Muscle layer of colon (tissue), 2 donors: ENCODE measurements at regions not wholly inside any gene's neighbourhood (a gene's known extent, or its start where the extent isn't known, plus 50 kb on each side); places are given as distances from the start of the nearest gene placed in this dataset.

Experiments
- H3K27ac ChIP-seq: one replicate; pipeline ENCODE4 v1.7.0; 2013; ENCODE audit warnings: low read depth, mild to moderate bottlenecking, low read length, moderate library complexity
- H3K27me3 ChIP-seq, 2 donors: one replicate each; pipeline ENCODE4 v1.7.0; 2013; ENCODE audit warnings: low read length in 2 of 2, mild to moderate bottlenecking in 2 of 2; ENCODE audit not compliant: insufficient read depth in 2 of 2, control insufficient read depth in 1 of 2
- H3K36me3 ChIP-seq: one replicate; pipeline ENCODE4 v1.7.0; 2013; ENCODE audit warnings: mild to moderate bottlenecking, low read length; ENCODE audit not compliant: insufficient read depth
- H3K4me1 ChIP-seq: one replicate; pipeline ENCODE4 v1.7.0; 2013; ENCODE audit warnings: mild to moderate bottlenecking, low read length; ENCODE audit not compliant: insufficient read depth
- H3K4me3 ChIP-seq, 2 donors: one replicate each; pipeline ENCODE4 v1.7.0; 2013; ENCODE audit warnings: low read length in 2 of 2, low read depth in 1 of 2, mild to moderate bottlenecking in 1 of 2, moderate library complexity in 1 of 2
- H3K9ac ChIP-seq: one replicate; pipeline ENCODE4 v1.7.0; 2013; ENCODE audit warnings: low read length
- H3K9me3 ChIP-seq: one replicate; pipeline ENCODE4 v1.7.0; 2013; ENCODE audit warnings: mild to moderate bottlenecking, low read length
- donor health status: abdominal sarcoma.
- donor health status: Adenocarcinoma of cecum.

DNA sequence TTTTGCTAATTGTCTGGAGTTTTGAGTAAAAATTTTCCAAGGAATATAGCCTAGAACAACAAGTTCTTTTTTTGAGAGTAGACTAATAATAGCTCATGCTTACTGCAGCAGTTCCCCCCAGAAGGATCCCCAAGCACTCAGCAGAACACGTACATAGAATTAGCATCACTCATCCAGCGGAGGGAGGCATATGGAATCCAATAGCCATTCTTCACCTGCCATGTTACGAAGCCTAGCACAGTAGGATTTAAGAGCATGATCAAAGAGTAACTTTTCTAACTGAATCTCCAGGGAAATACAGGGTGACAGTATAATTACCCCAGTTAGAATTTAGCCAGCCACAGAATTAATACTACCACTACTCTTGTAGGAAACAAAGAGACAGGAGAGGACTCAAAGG, 511.7 kb upstream of the NOX3 start:
- no peak overlapping the region for H3K9ac ChIP-seq

DNA sequence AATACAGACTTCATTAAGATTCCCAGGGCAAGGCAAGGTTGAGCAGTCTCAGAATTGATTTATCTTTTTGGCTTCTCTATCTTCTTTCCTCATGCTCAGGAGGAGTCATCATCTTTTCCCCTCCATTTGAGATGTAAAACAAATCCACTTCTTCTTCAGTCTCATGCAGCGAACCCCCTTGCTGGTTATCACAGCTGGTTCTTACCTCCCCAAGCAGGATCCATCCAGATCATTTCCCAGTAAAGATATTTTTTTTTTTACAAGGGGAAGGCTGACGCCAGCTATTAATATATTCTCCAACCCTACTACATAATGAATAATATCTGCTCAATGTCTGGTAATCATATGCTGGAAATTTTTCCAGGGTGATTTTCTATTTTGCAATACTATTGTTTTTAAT, 508.9 kb upstream of the NOX3 start:
- Histone ChIP-seq H3K27ac (no peak overlapping the region), H3K27me3 (no peaks in the 10 kb centered on the region)

More for the DNA sequence above, 511.7 kb upstream of the NOX3 start:
- Histone ChIP-seq H3K36me3 (no peaks in the 10 kb centered on the region), H3K27ac (no peak overlapping the region), H3K4me3 (no peak overlapping the region), H3K27me3 (no peaks in the 10 kb centered on the region), H3K9me3 (no peaks in the 10 kb centered on the region), H3K4me1 (no peaks in the 10 kb centered on the region)

DNA sequence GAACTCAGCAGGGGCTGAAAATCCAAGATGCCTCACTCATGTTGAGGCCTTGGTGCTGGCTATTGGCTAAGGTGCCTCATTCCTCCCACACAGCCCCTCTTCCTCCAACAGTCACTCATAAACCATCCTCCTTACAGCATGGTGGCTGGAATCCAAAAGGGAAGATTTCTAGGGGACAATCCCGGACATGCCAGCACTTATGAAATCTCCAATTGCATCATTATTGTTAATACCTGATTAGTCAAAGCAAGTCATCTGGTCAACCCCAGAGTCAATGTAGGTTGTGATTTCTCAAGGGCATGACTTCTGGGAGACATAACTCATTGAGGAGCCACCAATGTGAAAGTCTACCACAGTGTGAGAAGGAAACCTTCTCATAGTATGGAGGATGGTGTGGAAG, 506.6 kb upstream of the NOX3 start:
- no peaks in the 10 kb centered on the region for H3K9me3 ChIP-seq
- H3K4me1 ChIP-seq, result no peaks in the 10 kb centered on the region
- H3K27ac ChIP-seq, result no peak overlapping the region
- no peak overlapping the region for H3K4me3 ChIP-seq
- no peaks in the 10 kb centered on the region for H3K27me3 ChIP-seq
- no peaks in the 10 kb centered on the region for H3K36me3 ChIP-seq
- no peak overlapping the region for H3K9ac ChIP-seq

More for the DNA sequence above, 508.9 kb upstream of the NOX3 start:
- no peak overlapping the region for H3K9ac ChIP-seq
- H3K9me3 ChIP-seq, result no peaks in the 10 kb centered on the region
- no peaks in the 10 kb centered on the region for H3K36me3 ChIP-seq
- H3K4me1 ChIP-seq, result no peaks in the 10 kb centered on the region
- H3K4me3 ChIP-seq, result no peak overlapping the region

DNA sequence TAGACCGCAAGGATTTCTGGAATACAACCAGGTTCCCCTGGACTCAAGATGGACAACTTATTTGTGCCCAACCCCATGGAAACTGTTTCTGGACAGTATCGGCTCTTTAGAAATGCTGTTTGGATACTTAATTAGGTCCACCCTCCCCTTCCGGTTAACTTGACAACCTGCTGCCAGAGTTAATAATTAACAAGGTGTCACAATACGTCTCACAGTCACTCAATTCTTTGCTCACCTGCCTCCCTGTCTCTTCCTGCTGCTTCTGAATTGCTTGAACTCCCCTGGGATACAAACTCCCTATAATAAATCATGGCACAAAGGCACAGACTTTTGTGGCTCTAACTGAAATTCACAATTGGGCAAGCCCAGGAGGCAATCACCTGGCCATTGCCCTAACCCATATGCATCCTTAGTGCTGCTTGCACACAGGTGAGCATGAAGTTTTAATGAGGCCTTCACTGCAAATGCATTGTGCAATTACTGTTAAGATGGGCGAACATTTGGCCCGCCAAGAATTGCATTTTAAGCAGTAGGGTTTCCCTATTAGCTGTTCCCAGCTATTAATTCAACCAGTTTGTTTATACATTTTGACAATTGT, 504.4 kb upstream of the NOX3 start:
- no peaks in the 10 kb centered on the region for H3K4me1 ChIP-seq
- H3K36me3 ChIP-seq, result no peaks in the 10 kb centered on the region
- no peak overlapping the region for H3K9ac ChIP-seq
- no peak overlapping the region for H3K27ac ChIP-seq
- H3K27me3 ChIP-seq, result no peaks in the 10 kb centered on the region
- H3K4me3 ChIP-seq, result no peak overlapping the region
- H3K9me3 ChIP-seq, result no peaks in the 10 kb centered on the region

DNA sequence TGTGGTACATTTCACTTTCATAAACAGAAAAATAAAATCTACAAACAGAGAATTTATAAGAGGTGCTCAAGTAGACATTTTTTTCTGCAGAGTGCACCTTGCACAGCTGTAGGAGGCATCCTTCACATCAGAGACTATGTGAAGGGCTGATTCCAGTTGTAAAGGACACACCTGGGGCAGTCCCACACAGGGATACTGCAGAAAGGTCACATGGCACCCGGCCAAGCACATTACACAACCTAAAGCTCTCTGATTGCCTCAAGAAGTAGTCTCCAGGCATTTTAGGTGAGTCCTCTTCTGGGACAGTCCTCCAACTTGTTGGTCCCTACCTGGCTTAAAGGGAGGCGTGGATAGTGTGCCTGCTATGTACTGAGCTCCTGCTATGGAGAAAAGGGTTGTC, 502.9 kb upstream of the NOX3 start:
- no peak overlapping the region for H3K9ac ChIP-seq
- no peak overlapping the region for H3K4me3 ChIP-seq
- no peaks in the 10 kb centered on the region for H3K27me3 ChIP-seq
- no peaks in the 10 kb centered on the region for H3K9me3 ChIP-seq
- H3K27ac ChIP-seq, result no peak overlapping the region
- H3K4me1 ChIP-seq, result no peaks in the 10 kb centered on the region
- H3K36me3 ChIP-seq, result no peaks in the 10 kb centered on the region

DNA sequence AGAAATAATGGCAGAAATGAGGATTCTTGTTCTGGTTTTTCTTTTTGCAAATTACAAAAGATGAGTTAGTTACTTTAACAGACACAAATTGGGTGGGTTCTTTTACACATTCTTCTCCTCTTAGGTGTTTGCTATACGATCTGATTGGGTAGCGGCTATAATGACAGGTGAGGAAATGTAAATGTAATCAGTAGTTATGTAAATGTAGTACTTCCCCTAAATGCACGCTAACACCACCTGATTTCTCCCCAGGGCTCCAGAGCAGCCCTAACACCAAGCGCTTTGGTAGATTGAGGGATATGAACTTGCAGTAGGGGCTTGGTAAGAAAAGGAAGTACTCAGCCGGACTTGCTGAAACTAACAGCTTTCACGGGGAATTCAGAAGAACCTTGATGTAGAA, 499.4 kb upstream of the NOX3 start:
- no peaks in the 10 kb centered on the region for H3K4me1 ChIP-seq
- no peak overlapping the region for H3K9ac ChIP-seq
- H3K9me3 ChIP-seq, result no peaks in the 10 kb centered on the region
- no peak overlapping the region for H3K4me3 ChIP-seq
- H3K36me3 ChIP-seq, result no peaks in the 10 kb centered on the region
- no peaks in the 10 kb centered on the region for H3K27me3 ChIP-seq
- no peak overlapping the region for H3K27ac ChIP-seq

DNA sequence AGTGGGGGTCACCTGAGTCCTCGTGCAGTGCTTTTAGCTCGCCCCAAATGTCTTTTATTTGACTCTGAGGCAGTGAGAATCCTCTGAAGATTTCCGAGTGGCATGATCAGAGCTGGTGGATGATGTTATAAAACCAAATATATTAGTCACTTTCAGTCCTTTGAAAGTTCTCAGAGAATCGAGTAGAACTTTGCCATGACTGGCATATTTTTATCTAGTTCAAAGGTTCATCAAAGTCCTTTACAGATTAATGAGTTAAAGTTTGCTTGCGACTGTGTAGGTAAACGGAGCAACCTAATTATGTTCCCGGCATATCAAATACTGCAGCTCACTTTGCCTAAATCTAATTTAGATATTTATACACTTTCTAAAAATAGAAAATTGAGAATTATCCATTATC, 498.5 kb upstream of the NOX3 start:
- Histone ChIP-seq H3K9me3 (no peaks in the 10 kb centered on the region), H3K36me3 (no peaks in the 10 kb centered on the region), H3K27ac (no peak overlapping the region), H3K4me1 (no peaks in the 10 kb centered on the region), H3K27me3 (no peaks in the 10 kb centered on the region), H3K4me3 (no peak overlapping the region), H3K9ac (no peak overlapping the region)

DNA sequence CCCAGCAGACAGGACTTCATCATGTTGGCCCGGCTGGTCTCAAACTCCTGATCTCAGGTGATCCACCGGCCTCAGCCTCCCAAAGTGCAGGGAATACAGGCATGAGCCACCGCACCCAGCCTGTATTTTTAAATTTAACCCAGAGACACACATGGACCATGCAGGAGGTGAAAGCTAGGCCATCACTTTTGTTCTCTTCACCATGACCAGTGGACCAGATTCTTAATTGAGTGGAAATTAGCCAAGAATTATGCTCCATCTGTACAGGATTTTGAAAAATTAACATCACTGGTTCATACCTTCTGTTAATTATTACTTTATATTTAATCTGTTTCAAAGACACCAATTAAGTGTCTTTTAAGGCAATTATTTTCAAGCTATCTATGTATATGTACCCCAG, 493.6 kb upstream of the NOX3 start:
- no peak overlapping the region for H3K4me3 ChIP-seq
- H3K9me3 ChIP-seq, result no peaks in the 10 kb centered on the region
- no peaks in the 10 kb centered on the region for H3K36me3 ChIP-seq
- H3K27ac ChIP-seq, result no peak overlapping the region
- H3K27me3 ChIP-seq, result no peaks in the 10 kb centered on the region
- H3K9ac ChIP-seq, result no peak overlapping the region
- no peaks in the 10 kb centered on the region for H3K4me1 ChIP-seq

DNA sequence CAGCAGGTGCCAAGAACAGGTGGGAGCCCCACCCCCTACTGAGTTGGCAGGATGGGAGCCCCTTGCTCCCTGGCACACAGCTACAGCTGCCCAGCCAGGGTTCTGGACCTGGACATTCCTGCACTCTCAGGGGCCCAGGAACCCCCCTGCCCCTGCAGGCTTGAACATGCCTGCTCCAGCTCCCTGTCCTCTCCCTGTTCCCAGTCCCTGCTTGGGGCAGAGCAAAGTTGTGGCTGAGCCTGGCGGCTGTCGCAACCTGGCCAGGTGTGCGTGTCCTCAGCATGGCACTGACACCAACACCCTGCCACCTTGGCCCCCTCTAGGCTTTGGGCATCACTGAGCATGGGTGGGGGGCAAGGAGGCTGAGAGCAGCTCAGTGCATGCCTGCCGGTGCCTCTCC, 491.2 kb upstream of the NOX3 start:
- Histone ChIP-seq H3K4me1 (no peaks in the 10 kb centered on the region), H3K27me3 (no peaks in the 10 kb centered on the region), H3K27ac (no peak overlapping the region), H3K36me3 (no peaks in the 10 kb centered on the region), H3K4me3 (no peak overlapping the region), H3K9ac (no peak overlapping the region), H3K9me3 (no peaks in the 10 kb centered on the region)

DNA sequence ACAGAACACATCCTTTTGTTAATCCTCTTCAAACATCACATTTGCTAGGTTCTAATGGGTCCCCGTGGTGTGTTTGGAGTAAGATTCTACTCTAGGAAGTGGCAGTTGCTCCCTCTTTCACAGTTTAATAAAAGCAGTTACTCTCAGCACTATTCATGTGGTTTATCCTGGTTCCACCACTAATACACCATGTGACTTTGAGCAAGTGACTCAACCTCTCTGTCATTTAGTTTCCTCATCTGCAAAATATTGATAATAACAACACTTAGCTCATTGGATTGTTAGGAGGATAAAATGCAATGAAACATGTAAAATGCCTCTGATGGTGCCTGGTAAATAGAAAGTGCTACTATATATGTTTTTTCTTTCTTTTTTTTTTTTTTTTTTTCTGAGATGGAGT, 488.0 kb upstream of the NOX3 start:
- H3K36me3 ChIP-seq, result no peaks in the 10 kb centered on the region
- H3K4me1 ChIP-seq, result no peaks in the 10 kb centered on the region
- no peaks in the 10 kb centered on the region for H3K27me3 ChIP-seq
- H3K4me3 ChIP-seq, result no peak overlapping the region
- no peak overlapping the region for H3K27ac ChIP-seq
- H3K9ac ChIP-seq, result no peak overlapping the region
- no peaks in the 10 kb centered on the region for H3K9me3 ChIP-seq

DNA sequence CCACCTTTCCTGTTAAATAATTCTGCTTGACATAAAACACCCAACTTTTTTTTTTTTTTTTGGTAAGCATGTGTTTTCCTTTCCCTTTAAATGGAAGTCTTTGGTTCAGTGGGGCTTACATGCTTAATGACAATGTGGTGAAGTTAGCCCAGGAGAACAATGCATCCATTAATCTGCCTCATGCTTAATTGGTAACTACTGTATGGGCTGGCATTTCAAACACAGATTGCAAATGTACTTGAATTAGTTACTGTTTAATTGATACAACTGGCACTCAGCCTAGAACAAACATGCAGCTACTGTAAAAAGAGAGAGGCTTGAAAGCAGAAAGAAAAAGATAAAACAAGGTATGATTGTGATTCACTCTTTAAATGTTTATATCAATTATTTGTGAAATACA, 483.6 kb upstream of the NOX3 start:
- Histone ChIP-seq H3K9ac (no peak overlapping the region), H3K4me1 (no peaks in the 10 kb centered on the region), H3K36me3 (no peaks in the 10 kb centered on the region), H3K27ac (no peak overlapping the region), H3K27me3 (no peaks in the 10 kb centered on the region), H3K4me3 (no peak overlapping the region), H3K9me3 (no peaks in the 10 kb centered on the region)

DNA sequence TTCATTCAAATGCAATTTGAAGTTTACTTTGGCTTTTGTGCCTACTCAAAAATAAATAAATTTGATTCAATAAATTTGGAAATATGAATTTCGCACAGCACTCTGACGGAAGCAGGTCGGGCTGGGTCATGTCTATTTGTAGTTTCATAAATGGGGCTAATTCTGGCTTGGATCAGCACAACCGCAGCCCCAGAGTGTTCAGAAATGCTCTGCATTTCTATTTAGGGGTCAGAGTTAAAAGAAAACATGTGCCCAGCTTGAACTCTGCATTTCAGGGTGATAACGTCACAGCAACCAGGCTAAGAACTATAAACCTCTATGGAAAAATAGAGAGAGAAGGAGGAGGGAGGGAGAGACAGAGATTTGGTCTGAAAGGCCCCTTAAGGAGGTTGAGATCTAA, 480.9 kb upstream of the NOX3 start:
- H3K27me3 ChIP-seq, result no peaks in the 10 kb centered on the region
- no peak overlapping the region for H3K27ac ChIP-seq
- no peak overlapping the region for H3K4me3 ChIP-seq
- H3K9ac ChIP-seq, result no peak overlapping the region
- H3K4me1 ChIP-seq, result no peaks in the 10 kb centered on the region
- no peaks in the 10 kb centered on the region for H3K36me3 ChIP-seq
- no peaks in the 10 kb centered on the region for H3K9me3 ChIP-seq
